Mesothelial cell of epicardium (in vitro differentiated cells): ENCODE measurements at regions not wholly inside any gene's neighbourhood (a gene's known extent, or its start where the extent isn't known, plus 50 kb on each side); places are given as distances from the start of the nearest gene placed in this dataset.

Source experiments
- DNase-seq, 2 experiments: peaks; one replicate each; pipeline ENCODE4 v3.0.0; 2021; ENCODE audit warnings: low spot score in 2 of 2; ENCODE audit not compliant: unreplicated experiment in 2 of 2
- H3K27ac Mint-ChIP-seq: 2 replicates; pipeline ENCODE4 v1.8.0; 2021; ENCODE audit warnings: mixed read lengths
- H3K27me3 Mint-ChIP-seq: 2 replicates; pipeline ENCODE4 v1.8.0; 2021; ENCODE audit warnings: low read depth, mixed read lengths
- H3K36me3 Mint-ChIP-seq: 2 replicates; pipeline ENCODE4 v1.8.0; 2021; ENCODE audit warnings: mixed read lengths
- H3K4me1 Mint-ChIP-seq: 2 replicates; pipeline ENCODE4 v1.8.0; 2021; ENCODE audit warnings: mixed read lengths
- H3K4me3 Mint-ChIP-seq: 2 replicates; pipeline ENCODE4 v1.8.0; 2021; ENCODE audit warnings: mild to moderate bottlenecking, moderate library complexity, mixed read lengths
- H3K9me3 Mint-ChIP-seq: 2 replicates; pipeline ENCODE4 v1.8.0; 2021; ENCODE audit warnings: mixed read lengths
- CTCF ChIP-seq: fragments of 200-600 bp; sonication (generic); IDR thresholded peaks from one replicate; pipeline ENCODE4 v1.5.0; 2021; ENCODE audit warnings: antibody characterized with exemption; ENCODE audit not compliant: unreplicated experiment

GRCh38 chr1:233790662-233791371 lies 113.7 kb upstream of the SLC35F3 start:
- peak; percentile 78 for TF ChIP-seq CTCF
- Mint-ChIP-seq H3K4me1 (no peaks in the 10 kb centered on the region), H3K27me3 (peaks cover 9% of the 10 kb centered on the region)

GRCh38 chr1:233791372-233791703 lies 113.1 kb upstream of the SLC35F3 start:
- H3K27ac Mint-ChIP-seq: no peak overlapping the region
- peaks cover 16% of the 10 kb centered on the region for H3K9me3 Mint-ChIP-seq
- no peaks in the 10 kb centered on the region for H3K4me1 Mint-ChIP-seq
- DNase-seq: no peak
- peak; percentile 24 for TF ChIP-seq CTCF
- peaks cover 9% of the 10 kb centered on the region for H3K27me3 Mint-ChIP-seq
- H3K36me3 Mint-ChIP-seq: no peaks in the 10 kb centered on the region
- no peak overlapping the region for H3K4me3 Mint-ChIP-seq

More at GRCh38 chr1:233790662-233791371, 113.7 kb upstream of the SLC35F3 start:
- Mint-ChIP-seq H3K4me3 (no peak overlapping the region), H3K9me3 (peaks cover 16% of the 10 kb centered on the region), H3K36me3 (no peaks in the 10 kb centered on the region), H3K27ac (no peak overlapping the region)
- peak in 1 of 2 experiments; percentile 40 for DNase-seq

GRCh38 chr1:233791721-233792120 lies 112.8 kb upstream of the SLC35F3 start:
- Mint-ChIP-seq H3K27ac (no peak overlapping the region), H3K4me1 (no peaks in the 10 kb centered on the region), H3K27me3 (peaks cover 9% of the 10 kb centered on the region), H3K4me3 (no peak overlapping the region), H3K36me3 (no peaks in the 10 kb centered on the region), H3K9me3 (peaks cover 16% of the 10 kb centered on the region)
- DNase-seq: no peak
- TF ChIP-seq CTCF: no peak

GRCh38 chr1:233794863-233795262 lies 109.6 kb upstream of the SLC35F3 start:
- no peak for DNase-seq
- Mint-ChIP-seq H3K27me3 (peaks cover 9% of the 10 kb centered on the region), H3K4me1 (no peaks in the 10 kb centered on the region), H3K9me3 (peaks cover 29% of the 10 kb centered on the region), H3K36me3 (peaks cover 1% of the 10 kb centered on the region), H3K4me3 (no peak overlapping the region), H3K27ac (no peak overlapping the region)
- TF ChIP-seq CTCF: no peak

- H3K27me3 Mint-ChIP-seq: peaks cover 1% of the 10 kb centered on the region
- peaks cover 1% of the 10 kb centered on the region for H3K36me3 Mint-ChIP-seq
- peaks cover 30% of the 10 kb centered on the region for H3K9me3 Mint-ChIP-seq
- no peak for DNase-seq
- TF ChIP-seq CTCF: no peak
- H3K4me1 Mint-ChIP-seq: no peaks in the 10 kb centered on the region
- no peak overlapping the region for H3K4me3 Mint-ChIP-seq
- H3K27ac Mint-ChIP-seq: no peak overlapping the region
Observed at GRCh38 chr1:233796146-233796783, 108.2 kb upstream of the SLC35F3 start.
